NCI-H2171 treated with DMSO at 0.1 percent for 48 hours (cell line): ENCODE measurements at regions not wholly inside any gene's neighbourhood (a gene's known extent, or its start where the extent isn't known, plus 50 kb on each side); places are given as distances from the start of the nearest gene placed in this dataset.

ENCODE experiments used
- DNase-seq: peaks from one replicate; lab custom pipeline; 2025; lab: John Stamatoyannopoulos, UW

- DNase-seq: peak; percentile 72
Measured at GRCh38 chr5:173781816-173782670, 106.1 kb upstream of the CPEB4 start.

DNA sequence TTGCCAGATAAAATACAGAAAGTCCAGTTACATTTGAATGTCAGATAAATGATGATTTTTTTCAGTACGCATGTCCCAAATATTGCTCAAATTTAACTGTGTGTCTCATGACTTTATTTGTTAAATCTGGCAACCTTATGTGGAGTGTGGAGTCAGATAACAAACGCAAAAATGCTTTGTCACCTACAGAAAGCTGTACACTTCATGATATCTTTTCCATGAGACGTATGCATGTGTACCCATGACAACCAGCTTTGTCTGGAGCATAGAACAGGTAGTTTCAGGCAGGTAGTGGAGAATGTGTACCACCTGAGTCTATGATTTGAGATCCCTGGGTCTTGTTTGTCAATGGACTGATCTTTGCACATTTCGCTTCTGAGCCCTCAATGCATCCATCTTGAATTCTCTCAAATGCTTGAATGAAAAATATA lies 105.5 kb upstream of the CPEB4 start:
- DNase-seq: no peak

DNA sequence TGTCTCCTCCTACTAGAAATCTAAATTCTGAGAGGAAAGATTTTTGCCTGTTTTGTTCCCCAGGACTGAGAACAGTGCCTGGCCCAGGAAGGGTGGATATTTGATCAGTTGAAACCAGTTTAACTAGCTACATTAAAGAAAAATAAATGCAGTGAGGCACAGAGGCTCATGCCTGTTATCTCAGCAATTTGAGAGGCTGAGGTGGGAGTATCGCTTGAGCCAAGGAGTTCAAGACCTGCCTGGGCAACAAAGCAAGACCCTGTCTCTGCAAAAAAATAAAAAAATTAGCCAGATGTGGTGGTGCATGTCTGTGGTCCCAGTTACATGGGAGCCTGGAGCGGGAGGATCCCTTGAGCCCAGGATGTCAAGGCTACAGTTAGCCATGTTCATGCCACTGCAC lies 104.8 kb upstream of the CPEB4 start:
- no peak for DNase-seq

DNA sequence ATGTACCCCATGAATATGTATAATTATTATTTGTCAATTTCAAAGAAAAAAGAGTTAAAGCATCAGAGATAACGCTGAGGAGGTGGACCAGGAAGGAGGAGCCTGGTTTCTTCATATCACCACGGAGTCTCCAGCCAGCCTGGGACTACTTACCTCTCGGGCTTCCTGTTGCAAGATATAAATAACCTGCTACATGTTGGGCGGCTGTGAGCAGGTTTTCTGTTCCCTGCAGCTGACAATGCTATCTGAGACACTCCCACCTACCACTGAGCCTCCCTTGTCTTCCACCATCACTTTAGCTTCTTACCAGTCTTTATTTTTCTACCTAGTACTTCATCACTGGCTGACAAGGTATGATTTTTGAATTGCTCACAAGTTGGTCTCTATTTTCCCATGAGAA lies 102.7 kb upstream of the CPEB4 start:
- DNase-seq: no peak

GRCh38 chr5:173785866-173786265 lies 102.3 kb upstream of the CPEB4 start:
- DNase-seq: no peak

GRCh38 chr5:173786286-173787187 lies 101.6 kb upstream of the CPEB4 start:
- no peak for DNase-seq

DNA sequence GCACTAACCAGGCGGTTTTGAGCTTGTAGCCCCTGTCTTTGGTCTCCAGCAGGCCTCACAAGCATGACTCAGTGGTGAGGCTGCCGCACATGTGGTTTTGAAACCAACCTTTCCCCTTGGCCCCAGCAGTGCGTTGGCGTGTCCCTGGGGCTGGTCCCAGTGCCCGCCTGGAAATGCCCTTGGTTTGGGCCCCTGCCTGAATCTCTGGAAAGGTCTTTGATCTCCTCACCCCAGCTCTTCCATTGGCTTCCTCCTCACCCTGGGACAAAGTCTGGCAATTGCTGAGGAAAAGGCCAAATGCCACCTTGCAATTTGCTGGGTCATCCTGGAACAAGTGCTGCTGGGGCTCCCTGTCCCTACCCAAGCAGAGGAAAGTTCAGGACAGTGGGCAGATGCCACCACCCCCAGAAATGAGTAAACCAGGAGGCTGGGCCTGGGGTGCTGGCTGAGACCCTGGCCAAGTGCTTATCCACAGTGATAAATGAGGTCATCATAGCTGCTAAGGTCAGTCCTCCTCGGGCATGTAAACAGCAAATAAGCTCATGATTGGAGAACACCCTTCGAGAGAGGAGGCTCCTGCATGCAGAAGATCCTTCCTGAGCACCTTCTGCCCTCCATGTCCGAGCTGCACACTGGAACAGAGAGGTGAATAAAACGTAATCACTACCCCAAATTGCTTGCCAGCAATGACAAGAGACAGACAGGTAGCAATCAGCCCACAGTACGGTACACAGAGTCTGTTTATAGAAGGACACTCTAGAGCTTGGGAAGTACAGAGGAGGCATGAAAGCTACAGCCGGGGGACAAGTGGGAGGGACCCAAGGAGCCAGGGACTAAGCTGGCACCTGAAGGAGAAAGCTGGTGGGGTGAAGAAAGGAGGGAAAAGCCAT lies 98.9 kb upstream of the CPEB4 start:
- DNase-seq: no peak

GRCh38 chr5:173790177-173790719 lies 97.9 kb upstream of the CPEB4 start:
- no peak for DNase-seq

GRCh38 chr5:173790836-173791546 lies 97.2 kb upstream of the CPEB4 start:
- no peak for DNase-seq

- no peak for DNase-seq
Measured at GRCh38 chr5:173791878-173792277, 96.3 kb upstream of the CPEB4 start.

DNA sequence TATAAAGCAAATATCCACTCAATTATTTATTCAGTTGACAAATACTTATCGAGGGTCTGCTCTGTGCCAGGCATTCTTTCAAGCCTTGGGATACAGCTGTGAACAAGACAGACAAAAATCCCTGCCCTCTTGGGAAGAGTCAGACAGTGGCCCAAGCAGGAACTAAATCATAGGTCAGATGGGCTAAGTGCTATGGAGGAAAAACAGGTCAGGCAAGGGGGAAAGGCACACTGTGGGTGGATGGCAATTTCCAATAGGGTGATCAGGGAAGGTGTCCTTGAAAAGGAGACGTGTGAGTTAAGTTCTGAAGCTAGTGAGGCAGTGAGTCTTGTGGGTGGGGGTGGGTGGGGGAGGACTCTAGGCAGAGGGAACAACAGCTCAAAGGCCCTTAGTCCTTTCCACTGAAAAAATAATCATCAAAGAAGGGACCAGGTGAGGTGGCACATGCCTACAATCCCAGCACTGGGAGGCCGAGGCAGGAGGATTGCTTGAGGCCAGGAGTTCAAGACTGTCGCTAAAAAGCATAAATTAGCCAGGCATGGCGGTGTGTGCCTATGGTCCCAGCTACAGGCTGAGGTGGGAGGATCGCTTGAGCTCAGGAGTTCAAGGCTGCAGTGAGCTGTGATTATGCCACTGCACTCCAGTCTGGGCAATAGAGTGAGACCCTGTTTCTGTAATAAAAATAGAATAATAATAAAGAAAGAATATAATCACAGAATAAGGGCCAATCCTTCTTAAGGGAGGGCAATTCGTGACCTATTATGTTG lies 95.2 kb upstream of the CPEB4 start:
- DNase-seq: no peak

DNA sequence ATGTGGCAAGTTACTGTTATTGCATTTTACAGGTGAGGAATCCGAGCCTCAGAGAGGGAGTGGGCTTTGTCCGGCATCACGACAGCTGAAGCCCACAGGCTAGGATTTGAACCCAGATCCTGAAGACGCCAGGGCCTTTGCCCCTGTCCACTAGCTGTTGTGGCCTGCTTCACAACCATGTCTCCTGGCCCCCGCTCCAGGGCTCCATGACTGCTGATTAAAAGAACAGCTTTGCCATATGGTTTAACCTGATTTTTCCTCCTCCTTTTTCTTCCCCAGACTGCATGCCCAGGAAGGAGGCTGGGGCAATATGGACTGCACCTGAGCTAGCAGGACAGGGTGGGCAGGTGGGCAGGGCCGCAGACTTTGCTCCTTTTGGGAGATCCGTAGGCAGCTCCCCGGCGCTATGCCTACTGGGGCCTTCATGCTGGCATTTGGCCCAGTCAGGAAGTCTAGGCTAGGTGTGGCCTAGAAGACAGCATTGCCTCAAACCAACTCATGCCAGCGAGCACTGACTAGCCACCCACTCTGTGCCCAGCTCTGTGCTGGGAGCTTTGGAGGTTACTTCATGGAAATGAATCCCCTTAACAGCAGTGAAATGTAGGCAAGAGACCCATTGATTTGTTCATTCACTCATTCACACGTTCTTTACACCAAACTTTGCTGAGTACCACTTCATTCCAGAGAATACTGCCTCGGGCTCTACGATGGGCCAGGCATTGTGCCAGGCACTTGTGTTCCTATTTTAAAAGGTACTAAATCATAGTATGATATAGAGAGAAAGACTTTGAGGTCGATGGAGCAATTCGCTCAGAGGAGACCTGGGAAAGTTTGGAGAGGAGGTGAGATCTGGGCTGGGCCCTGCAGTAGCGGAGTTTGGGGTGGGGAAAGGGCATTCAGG lies 94.3 kb upstream of the CPEB4 start:
- DNase-seq: no peak

- DNase-seq: no peak
Measured at GRCh38 chr5:173794901-173795416, 93.2 kb upstream of the CPEB4 start.

DNA sequence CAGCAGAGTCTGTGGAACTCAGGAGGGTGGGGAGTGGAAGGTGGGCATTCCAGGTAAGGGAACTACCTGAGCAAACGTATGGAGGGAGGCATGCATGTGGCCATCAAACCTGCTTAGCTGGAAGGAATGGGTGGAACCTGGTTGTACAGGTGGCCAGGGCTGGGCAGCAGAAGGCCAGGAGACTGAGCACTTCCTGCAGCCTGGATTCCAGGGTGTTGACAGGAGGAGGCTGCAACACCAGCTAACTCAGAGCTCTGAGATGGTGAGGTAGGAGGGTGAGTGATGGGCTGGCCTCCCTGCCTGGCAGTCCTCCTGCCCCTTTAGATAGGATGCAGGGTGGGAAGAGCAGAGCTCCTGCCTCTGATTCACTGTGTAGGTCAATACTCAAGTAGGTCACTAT lies 92.5 kb upstream of the CPEB4 start:
- DNase-seq: no peak

DNA sequence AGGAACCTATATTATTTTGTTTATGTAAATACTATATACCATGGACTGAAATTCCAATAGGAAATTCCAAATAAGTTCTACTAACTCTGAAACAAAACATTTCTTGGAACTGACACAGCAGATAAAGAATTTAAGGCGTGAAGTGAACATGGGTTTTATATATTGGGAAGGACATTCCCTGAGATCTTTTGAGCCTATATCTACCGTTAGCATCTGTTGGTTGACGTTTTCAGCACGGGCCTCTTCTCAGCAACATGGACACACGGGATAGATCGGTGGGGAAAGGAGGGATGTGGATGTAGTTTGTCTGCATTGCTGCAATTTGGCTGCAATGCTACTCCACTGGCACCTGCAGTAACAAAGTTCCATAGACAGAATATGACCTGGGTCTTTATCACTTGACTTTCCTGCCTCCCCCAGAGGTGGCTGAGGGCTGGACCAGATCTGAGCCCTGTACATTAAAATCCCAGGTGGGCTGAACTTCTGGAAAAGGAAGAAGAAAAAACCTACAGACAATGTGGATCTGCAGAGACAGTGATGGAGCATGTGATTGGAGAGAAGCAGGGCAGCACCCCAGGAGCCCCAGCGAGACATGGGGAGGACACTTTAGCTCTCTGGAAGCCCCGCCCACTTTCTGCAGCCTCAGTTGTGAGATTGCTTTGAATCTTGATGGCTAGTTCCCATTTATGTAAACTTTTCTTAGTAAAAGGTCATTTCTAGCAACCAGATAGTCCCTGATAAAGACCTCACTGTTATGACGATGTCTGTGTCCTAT lies 91.2 kb upstream of the CPEB4 start:
- DNase-seq: no peak

- DNase-seq: no peak
Measured at GRCh38 chr5:173798127-173798810, 89.9 kb upstream of the CPEB4 start.

GRCh38 chr5:173800340-173800739 lies 87.8 kb upstream of the CPEB4 start:
- no peak for DNase-seq

DNA sequence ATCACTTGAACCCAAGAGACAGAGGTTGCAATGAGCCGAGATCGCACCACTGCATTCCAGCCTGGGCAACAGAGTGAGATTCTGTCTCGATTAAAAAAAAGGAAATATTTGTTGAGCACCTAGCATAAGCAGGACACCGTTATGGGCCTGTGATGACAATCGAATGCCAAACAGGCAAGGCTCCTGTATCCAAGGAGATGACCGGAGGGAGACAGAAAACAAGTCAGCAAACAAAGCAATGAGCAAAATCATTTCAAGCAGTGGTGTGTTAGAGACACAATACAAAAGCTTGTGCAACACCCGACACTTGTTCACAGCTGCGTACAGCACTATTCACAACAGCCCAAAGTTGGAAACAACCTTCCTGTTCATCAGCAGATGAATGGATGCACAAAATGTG lies 87.1 kb upstream of the CPEB4 start:
- no peak for DNase-seq
